ENCODE measurements at regions not wholly inside any gene's neighbourhood (a gene's known extent, or its start where the extent isn't known, plus 50 kb on each side); places are given as distances from the start of the nearest gene placed in this dataset.

- Histone ChIP-seq H3K79me2 (ENCODE audit: insufficient read depth) (no peaks in the 10 kb centered on the region), H3K9ac (no peak overlapping the region), H3F3A (ENCODE audit: insufficient read depth) (no peaks in the 10 kb centered on the region), H3K27me3 (replicated peaks; ENCODE audit: insufficient read depth) (no peaks in the 10 kb centered on the region), H3K4me2 (ENCODE audit: unreplicated experiment) (no peak overlapping the region), H3K9me3 (ENCODE audit: low read depth) (no peaks in the 10 kb centered on the region), H3K36me3 (ENCODE audit: low read depth) (no peaks in the 10 kb centered on the region), H2AFZ (no peak overlapping the region), H3K4me3 (no peak overlapping the region), H4K20me1 (ENCODE audit: insufficient read depth) (no peaks in the 10 kb centered on the region), H3K27ac (no peak overlapping the region), H3K9me2 (ENCODE audit: insufficient read depth) (no peaks in the 10 kb centered on the region), H3K4me1 (ENCODE audit: insufficient read depth) (0 out of 2 replicates have a peak, but pooled peaks cover 10% of the 10 kb centered on the region)
- TF ChIP-seq EZH2phosphoT487 (IDR thresholded peaks at IDR 0.05; ENCODE audit: insufficient read depth, low read depth) (no peak), EZH2 (IDR thresholded peaks at IDR 0.05; ENCODE audit: insufficient read depth, poor library complexity, severe bottlenecking) (no peak)
- DNase-seq: no peak
- 47 to 50% methylated on average over 3 of the region's 3 CpGs for WGBS, 2 experiments (ENCODE audit: low coverage in 1 of 2, low lambda C conversion rate in 2 of 2, missing lambda C conversion rate in 2 of 2)
- in situ Hi-C loops (cut with MboI): no loop called here
Observed at GRCh38 chr1:118250232-118250631, 65.2 kb upstream of the SPAG17 start.

GRCh38 chr1:118249641-118250040 is 64.6 kb upstream of the SPAG17 start:
- H3K79me2 ChIP-seq (ENCODE audit: insufficient read depth): no peaks in the 10 kb centered on the region
- 0 out of 2 replicates have a peak, but pooled peaks cover 4% of the 10 kb centered on the region for H3K4me1 ChIP-seq (ENCODE audit: insufficient read depth)
- H4K20me1 ChIP-seq (ENCODE audit: insufficient read depth): no peaks in the 10 kb centered on the region
- no peak overlapping the region for H3K27ac ChIP-seq
- no peaks in the 10 kb centered on the region for H3K36me3 ChIP-seq (ENCODE audit: low read depth)
- H3K9me3 ChIP-seq (ENCODE audit: low read depth): no peaks in the 10 kb centered on the region
- no peak overlapping the region for H3K4me2 ChIP-seq (ENCODE audit: unreplicated experiment)
- H2AFZ ChIP-seq: no peak overlapping the region
- in situ Hi-C loops (cut with MboI): no loop called here
- no peaks in the 10 kb centered on the region for H3K9me2 ChIP-seq (ENCODE audit: insufficient read depth)
- H3K4me3 ChIP-seq: no peak overlapping the region
- no peaks in the 10 kb centered on the region for H3F3A ChIP-seq (ENCODE audit: insufficient read depth)
- WGBS, 2 experiments (ENCODE audit: low coverage in 1 of 2, low lambda C conversion rate in 2 of 2, missing lambda C conversion rate in 2 of 2): 76 to 81% methylated on average over 6 of the region's 6 CpGs
- H3K9ac ChIP-seq: no peak overlapping the region
- no peaks in the 10 kb centered on the region for H3K27me3 ChIP-seq (replicated peaks; ENCODE audit: insufficient read depth)
- TF ChIP-seq EZH2 (IDR thresholded peaks at IDR 0.05; ENCODE audit: insufficient read depth, poor library complexity, severe bottlenecking) (no peak), EZH2phosphoT487 (IDR thresholded peaks at IDR 0.05; ENCODE audit: insufficient read depth, low read depth) (no peak)
- no peak for DNase-seq

DNA sequence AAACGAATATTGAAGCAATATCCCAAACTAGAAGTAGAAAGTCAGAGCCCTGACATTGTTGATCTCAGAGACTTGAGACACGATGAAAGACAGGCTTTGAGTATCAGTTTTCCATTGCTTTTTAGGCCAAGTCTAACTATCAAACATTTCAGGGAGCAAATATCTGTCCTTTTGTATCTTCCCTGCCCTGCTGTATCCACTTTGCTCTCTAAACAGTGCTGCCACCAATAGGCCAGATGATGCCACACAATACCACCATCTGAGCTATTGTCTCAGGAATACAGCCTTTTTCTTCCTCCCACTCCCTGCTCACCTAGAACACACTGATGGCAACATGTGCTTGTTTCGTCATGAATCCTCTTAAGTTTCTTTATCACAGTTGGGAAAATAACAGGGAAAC is 62.6 kb upstream of the SPAG17 start:
- Histone ChIP-seq H3F3A (ENCODE audit: insufficient read depth) (no peaks in the 10 kb centered on the region), H3K4me3 (no peak overlapping the region), H2AFZ (no peak overlapping the region), H3K9ac (no peak overlapping the region), H3K4me2 (ENCODE audit: unreplicated experiment) (no peak overlapping the region), H3K36me3 (ENCODE audit: low read depth) (no peaks in the 10 kb centered on the region), H3K9me3 (ENCODE audit: low read depth) (no peaks in the 10 kb centered on the region), H3K27me3 (replicated peaks; ENCODE audit: insufficient read depth) (no peaks in the 10 kb centered on the region), H3K79me2 (ENCODE audit: insufficient read depth) (no peaks in the 10 kb centered on the region), H4K20me1 (ENCODE audit: insufficient read depth) (no peaks in the 10 kb centered on the region), H3K9me2 (ENCODE audit: insufficient read depth) (no peaks in the 10 kb centered on the region), H3K27ac (no peak overlapping the region), H3K4me1 (ENCODE audit: insufficient read depth) (no peaks in the 10 kb centered on the region)
- TF ChIP-seq EZH2phosphoT487 (IDR thresholded peaks at IDR 0.05; ENCODE audit: insufficient read depth, low read depth): no peak
- no peak for TF ChIP-seq EZH2 (IDR thresholded peaks at IDR 0.05; ENCODE audit: insufficient read depth, poor library complexity, severe bottlenecking)
- 59 to 68% methylated on average over 3 of the region's 3 CpGs for WGBS, 2 experiments (ENCODE audit: low coverage in 1 of 2, low lambda C conversion rate in 2 of 2, missing lambda C conversion rate in 2 of 2)
- DNase-seq: peak; percentile 38
- in situ Hi-C loops (cut with MboI): no loop called here

DNA sequence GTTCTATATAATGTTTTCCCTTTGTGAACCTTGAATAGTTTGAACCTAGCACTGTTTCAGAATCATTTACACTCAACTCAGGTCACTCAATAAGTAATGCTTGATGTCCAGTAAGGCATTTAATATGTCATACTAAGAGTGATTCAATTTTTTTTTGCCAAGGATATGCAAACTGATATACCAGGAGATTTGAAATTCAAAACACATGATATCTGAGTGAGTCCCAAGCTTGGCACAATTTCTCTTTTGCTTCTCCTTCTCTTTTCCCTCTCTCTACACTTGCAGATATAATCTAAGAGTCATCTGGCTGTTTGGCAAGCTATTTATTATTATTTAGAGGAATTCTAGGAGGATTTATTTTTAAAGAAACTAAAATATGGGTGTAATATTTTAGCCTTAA is 61.6 kb upstream of the SPAG17 start:
- DNase-seq: no peak
- in situ Hi-C loops (cut with MboI): no loop called here
- no peak for TF ChIP-seq EZH2 (IDR thresholded peaks at IDR 0.05; ENCODE audit: insufficient read depth, poor library complexity, severe bottlenecking)
- TF ChIP-seq EZH2phosphoT487 (IDR thresholded peaks at IDR 0.05; ENCODE audit: insufficient read depth, low read depth): no peak

GRCh38 chr1:118244194-118244593 is 59.2 kb upstream of the SPAG17 start:
- H2AFZ ChIP-seq: no peak overlapping the region

More for the DNA sequence above, 61.6 kb upstream of the SPAG17 start:
- Histone ChIP-seq H3F3A (ENCODE audit: insufficient read depth) (no peaks in the 10 kb centered on the region), H3K27ac (no peak overlapping the region), H3K79me2 (ENCODE audit: insufficient read depth) (no peaks in the 10 kb centered on the region), H2AFZ (no peak overlapping the region), H3K27me3 (replicated peaks; ENCODE audit: insufficient read depth) (no peaks in the 10 kb centered on the region), H3K9ac (no peak overlapping the region), H3K4me3 (no peak overlapping the region), H4K20me1 (ENCODE audit: insufficient read depth) (no peaks in the 10 kb centered on the region), H3K4me1 (ENCODE audit: insufficient read depth) (no peaks in the 10 kb centered on the region), H3K36me3 (ENCODE audit: low read depth) (no peaks in the 10 kb centered on the region), H3K4me2 (ENCODE audit: unreplicated experiment) (no peak overlapping the region), H3K9me3 (ENCODE audit: low read depth) (no peaks in the 10 kb centered on the region), H3K9me2 (ENCODE audit: insufficient read depth) (no peaks in the 10 kb centered on the region)

More at GRCh38 chr1:118244194-118244593, 59.2 kb upstream of the SPAG17 start:
- Histone ChIP-seq H3K4me3 (no peak overlapping the region), H3K9me3 (ENCODE audit: low read depth) (no peaks in the 10 kb centered on the region), H3K27me3 (replicated peaks; ENCODE audit: insufficient read depth) (no peaks in the 10 kb centered on the region), H3K36me3 (ENCODE audit: low read depth) (no peaks in the 10 kb centered on the region), H3K9me2 (ENCODE audit: insufficient read depth) (no peaks in the 10 kb centered on the region), H3K4me1 (ENCODE audit: insufficient read depth) (no peaks in the 10 kb centered on the region), H4K20me1 (ENCODE audit: insufficient read depth) (no peaks in the 10 kb centered on the region), H3K9ac (no peak overlapping the region), H3K27ac (no peak overlapping the region), H3F3A (ENCODE audit: insufficient read depth) (no peaks in the 10 kb centered on the region), H3K4me2 (ENCODE audit: unreplicated experiment) (no peak overlapping the region), H3K79me2 (ENCODE audit: insufficient read depth) (no peaks in the 10 kb centered on the region)
- TF ChIP-seq EZH2phosphoT487 (IDR thresholded peaks at IDR 0.05; ENCODE audit: insufficient read depth, low read depth) (no peak), EZH2 (IDR thresholded peaks at IDR 0.05; ENCODE audit: insufficient read depth, poor library complexity, severe bottlenecking) (no peak)
- in situ Hi-C loops (cut with MboI): no loop called here
- DNase-seq: peak; percentile 20
- 31 to 35% methylated on average over 4 of the region's 4 CpGs for WGBS, 2 experiments (ENCODE audit: low coverage in 1 of 2, low lambda C conversion rate in 2 of 2, missing lambda C conversion rate in 2 of 2)

Measured in GM23248 (cell line).